Upper lobe of right lung (tissue), 1 donor: ENCODE measurements at regions not wholly inside any gene's neighbourhood (a gene's known extent, or its start where the extent isn't known, plus 50 kb on each side); places are given as distances from the start of the nearest gene placed in this dataset.

Experiments
- ATAC-seq: fragments of 200-7000 bp; cut with Tn5 transposase; one replicate; pipeline ENCODE4 v1.9.1; 2020; ENCODE audit warnings: mild to moderate bottlenecking, moderate library complexity
- DNase-seq: peaks from one replicate; pipeline ENCODE4 v3.0.0-alpha.2; 2020
- H3K27ac ChIP-seq: fragments of 200-600 bp; one replicate; pipeline ENCODE4 v1.8.0; 2022
- H3K27me3 ChIP-seq: fragments of 200-600 bp; one replicate; pipeline ENCODE4 v1.8.0; 2022; ENCODE audit warnings: mild to moderate bottlenecking
- H3K36me3 ChIP-seq: fragments of 200-600 bp; one replicate; pipeline ENCODE4 v1.8.0; 2022
- H3K4me1 ChIP-seq: fragments of 200-600 bp; one replicate; pipeline ENCODE4 v1.8.0; 2022
- H3K4me3 ChIP-seq: fragments of 200-600 bp; one replicate; pipeline ENCODE4 v1.8.0; 2022; ENCODE audit warnings: mild to moderate bottlenecking
- H3K9me3 ChIP-seq: fragments of 200-600 bp; one replicate; pipeline ENCODE4 v1.8.0; 2022
- intact Hi-C: fragments of 100-400 bp; cut with DNase I; formaldehyde crosslinking; loops from one replicate; pipeline ENCODE4 v1.11.0; 2022
- TF ChIP-seq, protein P1 (sequence below): fragments of 200-600 bp; IDR thresholded peaks from one replicate; pipeline ENCODE4 v1.8.0; 2022; ENCODE audit warnings: antibody characterized with exemption
- donor health status: DM: no; HTN: yes; CAD: no; lungs with severe emphysema.

DNA sequence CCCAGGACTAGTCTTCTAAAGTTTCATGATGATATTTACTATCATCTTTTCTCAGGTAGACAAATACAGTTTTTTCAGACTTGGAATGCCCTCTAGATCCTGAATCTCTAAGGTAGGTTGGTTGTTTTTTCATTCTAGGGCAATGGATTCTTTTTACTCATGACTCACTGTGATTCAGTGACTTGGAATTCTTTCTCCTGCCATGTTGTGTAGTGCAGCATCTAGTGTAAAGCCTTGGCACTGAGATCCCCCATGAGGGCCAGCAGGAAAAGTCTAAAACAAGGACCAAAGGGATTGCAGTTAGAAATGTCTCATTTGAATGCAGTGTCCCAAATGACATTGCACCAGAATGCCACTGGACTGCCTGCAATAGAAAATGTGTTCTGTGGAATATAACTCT is 430.4 kb downstream of the NEBL start:
- Histone ChIP-seq H3K27me3 (no peaks in the 10 kb centered on the region), H3K4me1 (no peaks in the 10 kb centered on the region), H3K4me3 (no peak overlapping the region), H3K9me3 (no peaks in the 10 kb centered on the region), H3K36me3 (no peaks in the 10 kb centered on the region), H3K27ac (no peak overlapping the region)
- TF ChIP-seq, protein P1, sequence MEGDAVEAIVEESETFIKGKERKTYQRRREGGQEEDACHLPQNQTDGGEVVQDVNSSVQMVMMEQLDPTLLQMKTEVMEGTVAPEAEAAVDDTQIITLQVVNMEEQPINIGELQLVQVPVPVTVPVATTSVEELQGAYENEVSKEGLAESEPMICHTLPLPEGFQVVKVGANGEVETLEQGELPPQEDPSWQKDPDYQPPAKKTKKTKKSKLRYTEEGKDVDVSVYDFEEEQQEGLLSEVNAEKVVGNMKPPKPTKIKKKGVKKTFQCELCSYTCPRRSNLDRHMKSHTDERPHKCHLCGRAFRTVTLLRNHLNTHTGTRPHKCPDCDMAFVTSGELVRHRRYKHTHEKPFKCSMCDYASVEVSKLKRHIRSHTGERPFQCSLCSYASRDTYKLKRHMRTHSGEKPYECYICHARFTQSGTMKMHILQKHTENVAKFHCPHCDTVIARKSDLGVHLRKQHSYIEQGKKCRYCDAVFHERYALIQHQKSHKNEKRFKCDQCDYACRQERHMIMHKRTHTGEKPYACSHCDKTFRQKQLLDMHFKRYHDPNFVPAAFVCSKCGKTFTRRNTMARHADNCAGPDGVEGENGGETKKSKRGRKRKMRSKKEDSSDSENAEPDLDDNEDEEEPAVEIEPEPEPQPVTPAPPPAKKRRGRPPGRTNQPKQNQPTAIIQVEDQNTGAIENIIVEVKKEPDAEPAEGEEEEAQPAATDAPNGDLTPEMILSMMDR = no peak
- ATAC-seq = no peak
- intact Hi-C loops = no loop called here
- DNase-seq = no peak

DNA sequence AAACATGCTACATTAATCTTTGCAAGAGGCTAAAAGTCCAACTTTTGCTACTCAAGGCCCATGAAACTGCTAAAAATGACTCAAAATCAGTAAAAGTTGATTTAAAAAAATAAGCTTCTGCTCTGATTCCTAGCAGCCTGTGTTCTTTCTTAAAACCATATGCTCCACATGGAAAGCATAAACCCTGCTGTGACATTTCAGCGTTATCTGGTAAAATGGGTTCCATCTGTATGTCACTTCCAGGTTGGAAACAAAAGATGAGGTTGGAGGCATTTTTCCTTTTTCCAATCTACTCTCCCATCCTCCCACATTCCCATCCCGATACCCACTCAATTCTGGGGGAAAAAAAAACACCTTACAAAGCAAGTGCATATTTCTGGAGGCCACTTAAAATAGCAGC is 439.5 kb downstream of the NEBL start:
- ATAC-seq = no peak
- no peak for DNase-seq
- no peaks in the 10 kb centered on the region for H3K27me3 ChIP-seq
- no peaks in the 10 kb centered on the region for H3K4me1 ChIP-seq
- intact Hi-C loops = no loop called here
- no peak overlapping the region for H3K4me3 ChIP-seq
- no peak overlapping the region for H3K27ac ChIP-seq
- H3K9me3 ChIP-seq = no peaks in the 10 kb centered on the region
- no peaks in the 10 kb centered on the region for H3K36me3 ChIP-seq
- TF ChIP-seq, protein P1 = no peak

GRCh38 chr10:20455774-20456173 is 441.3 kb downstream of the NEBL start:
- TF ChIP-seq, protein P1 = no peak
- no peaks in the 10 kb centered on the region for H3K27me3 ChIP-seq
- no peak for DNase-seq
- H3K9me3 ChIP-seq = no peaks in the 10 kb centered on the region
- intact Hi-C loops = no loop called here
- H3K36me3 ChIP-seq = no peaks in the 10 kb centered on the region
- no peak overlapping the region for H3K27ac ChIP-seq
- ATAC-seq = no peak
- no peak overlapping the region for H3K4me3 ChIP-seq
- no peaks in the 10 kb centered on the region for H3K4me1 ChIP-seq

DNA sequence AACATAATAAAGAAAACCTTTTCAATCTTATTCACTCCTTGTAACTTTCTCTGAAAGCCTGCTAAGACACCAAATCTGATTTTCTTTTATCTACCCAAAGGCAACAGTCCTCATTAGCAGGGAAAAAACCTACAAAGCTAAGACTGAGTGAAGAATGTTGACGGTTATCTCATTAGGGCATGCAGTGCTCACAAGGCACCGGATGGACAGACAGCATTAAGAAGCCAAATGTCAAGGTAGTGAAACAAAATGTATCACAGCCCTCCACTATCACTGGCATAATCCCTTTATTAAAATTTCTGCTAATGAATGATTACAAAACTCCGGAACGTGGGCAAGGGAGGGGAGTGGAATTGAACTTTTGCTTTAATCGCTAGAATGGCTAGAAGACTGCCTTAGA is 442.8 kb downstream of the NEBL start:
- no peaks in the 10 kb centered on the region for H3K4me1 ChIP-seq
- no peaks in the 10 kb centered on the region for H3K36me3 ChIP-seq
- TF ChIP-seq, protein P1 = no peak
- intact Hi-C loops = no loop called here
- H3K27ac ChIP-seq = no peak overlapping the region
- no peak for ATAC-seq
- DNase-seq = no peak
- no peaks in the 10 kb centered on the region for H3K27me3 ChIP-seq
- no peaks in the 10 kb centered on the region for H3K9me3 ChIP-seq
- no peak overlapping the region for H3K4me3 ChIP-seq

GRCh38 chr10:20446561-20447193 is 450.4 kb downstream of the NEBL start:
- TF ChIP-seq, protein P1 = no peak
- H3K4me3 ChIP-seq = no peak overlapping the region
- H3K27me3 ChIP-seq = no peaks in the 10 kb centered on the region
- intact Hi-C loops = no loop called here
- DNase-seq (no peak), ATAC-seq (no peak)
- H3K36me3 ChIP-seq = no peaks in the 10 kb centered on the region
- no peaks in the 10 kb centered on the region for H3K9me3 ChIP-seq
- H3K4me1 ChIP-seq = no peaks in the 10 kb centered on the region
- H3K27ac ChIP-seq = no peak overlapping the region

DNA sequence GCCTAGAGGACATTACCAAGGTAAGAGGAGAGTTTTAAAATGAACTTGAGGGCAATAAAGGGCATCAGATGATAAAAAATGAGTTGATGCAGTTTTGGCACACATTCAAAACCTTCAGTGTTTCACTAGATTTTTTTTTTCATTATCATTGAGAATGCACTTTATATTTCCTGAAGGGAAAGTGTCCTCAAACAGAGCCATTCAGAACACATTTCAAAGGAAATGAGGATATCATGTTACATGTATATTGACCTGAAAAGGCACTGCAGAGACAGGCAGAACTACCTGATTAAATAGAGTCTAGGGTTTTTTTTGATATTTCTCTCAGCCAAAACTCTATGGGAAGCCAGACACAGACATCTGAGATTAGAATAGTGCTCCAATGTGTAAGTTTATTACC is 454.0 kb downstream of the NEBL start:
- Histone ChIP-seq H3K9me3 (no peaks in the 10 kb centered on the region), H3K36me3 (no peaks in the 10 kb centered on the region), H3K4me1 (no peaks in the 10 kb centered on the region), H3K4me3 (no peak overlapping the region), H3K27me3 (no peaks in the 10 kb centered on the region), H3K27ac (no peak overlapping the region)
- TF ChIP-seq, protein P1 = no peak
- intact Hi-C loops = no loop called here
- no peak for DNase-seq
- ATAC-seq = no peak
